Loucy (cell line): ENCODE measurements at regions not wholly inside any gene's neighbourhood (a gene's known extent, or its start where the extent isn't known, plus 50 kb on each side); places are given as distances from the start of the nearest gene placed in this dataset.
A peak's percentile ranks its signal among the peaks of the same experiment; 100 is the strongest.

Experiments used
- H2AFZ ChIP-seq: fragments of 200-600 bp; sonication (generic); 2 replicates; pipeline ENCODE4 v1.6.0; 2016; ENCODE audit warnings: antibody characterized with exemption, mild to moderate bottlenecking, low read length, moderate library complexity
- H3F3A ChIP-seq: fragments of 200-600 bp; 2 replicates; pipeline ENCODE4 v1.6.0; 2016; ENCODE audit warnings: antibody characterized with exemption, low read depth, mild to moderate bottlenecking
- H3K27me3 ChIP-seq: fragments of 200-600 bp; sonication (generic); 2 replicates; pipeline ENCODE4 v1.6.1; 2014; ENCODE audit warnings: low read length, mild to moderate bottlenecking; ENCODE audit not compliant: insufficient read depth, poor library complexity, severe bottlenecking
- H3K36me3 ChIP-seq: fragments of 200-600 bp; sonication (generic); 2 replicates; pipeline ENCODE4 v1.6.1; 2016; ENCODE audit warnings: low read length; ENCODE audit not compliant: insufficient read depth
- H3K4me1 ChIP-seq: fragments of 200-600 bp; sonication (generic); 2 replicates; pipeline ENCODE4 v1.5.1; 2014; ENCODE audit warnings: low read length, mild to moderate bottlenecking; ENCODE audit not compliant: insufficient read depth, poor library complexity, severe bottlenecking
- H3K4me2 ChIP-seq: fragments of 200-600 bp; sonication (generic); 2 replicates; pipeline ENCODE4 v1.6.0; 2014; ENCODE audit warnings: antibody characterized with exemption, low read length, low read depth, mild to moderate bottlenecking; ENCODE audit not compliant: poor library complexity, severe bottlenecking
- H3K4me3 ChIP-seq: fragments of 200-600 bp; sonication (generic); 2 replicates; pipeline ENCODE4 v1.5.1; 2014; ENCODE audit warnings: low read length, mild to moderate bottlenecking, mixed read lengths; ENCODE audit not compliant: poor library complexity, severe bottlenecking
- H3K79me2 ChIP-seq: fragments of 200-600 bp; sonication (generic); 2 replicates; pipeline ENCODE4 v1.6.1; 2014; ENCODE audit warnings: low read length; ENCODE audit not compliant: insufficient read depth
- H3K9ac ChIP-seq: fragments of 200-600 bp; sonication (generic); 2 replicates; pipeline ENCODE4 v1.6.0; 2014; ENCODE audit warnings: mild to moderate bottlenecking, low read depth, low read length, moderate library complexity; ENCODE audit not compliant: poor library complexity, severe bottlenecking
- H3K9me2 ChIP-seq: fragments of 200-600 bp; sonication (generic); replicated peaks from 2 replicates; pipeline ENCODE4 v1.6.1; 2016; ENCODE audit warnings: low read depth, low read length, mixed read lengths
- H3K9me3 ChIP-seq: fragments of 200-600 bp; sonication (generic); 2 replicates; pipeline ENCODE4 v1.6.1; 2014; ENCODE audit warnings: mild to moderate bottlenecking, antibody characterized with exemption, low read length, low read depth; ENCODE audit not compliant: insufficient read depth
- H4K20me1 ChIP-seq: fragments of 200-600 bp; sonication (generic); 2 replicates; pipeline ENCODE4 v1.6.0; 2014; ENCODE audit warnings: antibody characterized with exemption, low read length, mild to moderate bottlenecking; ENCODE audit not compliant: insufficient read depth, poor library complexity, severe bottlenecking
- EZH2phosphoT487 ChIP-seq: fragments of 200-600 bp; IDR thresholded peaks from 2 replicates; pipeline ENCODE4 v1.6.1; 2018; ENCODE audit warnings: antibody characterized with exemption, mild to moderate bottlenecking, moderate library complexity, borderline replicate concordance
- TF ChIP-seq, protein P1 (sequence below): fragments of 200-600 bp; sonication (generic); conservative IDR thresholded peaks from 2 replicates; pipeline ENCODE4 v1.5.1; 2014; ENCODE audit warnings: mild to moderate bottlenecking, antibody characterized with exemption, low read length

DNA sequence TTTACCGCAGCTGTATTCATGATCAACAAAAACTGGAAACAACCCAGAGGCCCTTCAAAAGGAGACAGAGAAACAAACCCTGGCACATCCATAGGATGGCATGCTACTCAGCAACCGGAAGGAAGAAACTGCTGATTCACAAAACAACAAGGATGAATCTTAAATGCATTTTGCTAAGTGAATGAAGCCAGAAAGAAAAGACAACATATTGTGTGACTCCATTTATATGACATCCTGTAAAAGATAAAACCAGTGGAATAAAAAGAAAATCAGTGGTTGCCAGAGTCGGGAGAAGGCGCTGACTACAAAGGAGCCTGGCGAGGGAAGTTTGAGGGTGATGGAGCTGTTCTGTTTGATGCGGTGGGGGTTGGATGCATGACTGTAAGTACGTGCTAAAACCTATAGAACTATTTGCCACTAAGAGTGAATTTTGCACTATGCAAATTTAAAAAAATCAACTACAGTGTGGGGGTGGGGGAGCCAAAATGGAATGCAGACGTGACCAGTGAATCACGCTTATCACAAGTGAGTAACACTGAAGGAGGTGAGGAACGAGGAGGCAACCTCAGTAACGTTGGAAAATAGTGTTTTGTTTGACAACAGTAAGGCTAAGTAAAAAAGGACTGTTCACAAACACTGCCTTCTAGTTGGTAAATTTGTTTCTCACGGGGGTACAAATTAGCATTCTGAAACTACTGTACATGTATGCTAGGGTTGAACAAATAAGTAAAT is 108.9 kb downstream of the INHBB start:
- Histone ChIP-seq H3K27me3 (no peaks in the 10 kb centered on the region), H3K36me3 (no peaks in the 10 kb centered on the region), H3K4me3 (no peak overlapping the region), H3K79me2 (no peaks in the 10 kb centered on the region), H4K20me1 (no peaks in the 10 kb centered on the region), H3K9me2 (no peaks in the 10 kb centered on the region), H2AFZ (no peak overlapping the region), H3F3A (no peaks in the 10 kb centered on the region), H3K4me2 (no peak overlapping the region), H3K4me1 (no peaks in the 10 kb centered on the region), H3K9ac (no peak overlapping the region), H3K9me3 (peaks cover 11% of the 10 kb centered on the region; the same call in 1 of the 2 replicates)
- no peak for TF ChIP-seq EZH2phosphoT487
- TF ChIP-seq, protein P1, sequence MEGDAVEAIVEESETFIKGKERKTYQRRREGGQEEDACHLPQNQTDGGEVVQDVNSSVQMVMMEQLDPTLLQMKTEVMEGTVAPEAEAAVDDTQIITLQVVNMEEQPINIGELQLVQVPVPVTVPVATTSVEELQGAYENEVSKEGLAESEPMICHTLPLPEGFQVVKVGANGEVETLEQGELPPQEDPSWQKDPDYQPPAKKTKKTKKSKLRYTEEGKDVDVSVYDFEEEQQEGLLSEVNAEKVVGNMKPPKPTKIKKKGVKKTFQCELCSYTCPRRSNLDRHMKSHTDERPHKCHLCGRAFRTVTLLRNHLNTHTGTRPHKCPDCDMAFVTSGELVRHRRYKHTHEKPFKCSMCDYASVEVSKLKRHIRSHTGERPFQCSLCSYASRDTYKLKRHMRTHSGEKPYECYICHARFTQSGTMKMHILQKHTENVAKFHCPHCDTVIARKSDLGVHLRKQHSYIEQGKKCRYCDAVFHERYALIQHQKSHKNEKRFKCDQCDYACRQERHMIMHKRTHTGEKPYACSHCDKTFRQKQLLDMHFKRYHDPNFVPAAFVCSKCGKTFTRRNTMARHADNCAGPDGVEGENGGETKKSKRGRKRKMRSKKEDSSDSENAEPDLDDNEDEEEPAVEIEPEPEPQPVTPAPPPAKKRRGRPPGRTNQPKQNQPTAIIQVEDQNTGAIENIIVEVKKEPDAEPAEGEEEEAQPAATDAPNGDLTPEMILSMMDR, result no peak

DNA sequence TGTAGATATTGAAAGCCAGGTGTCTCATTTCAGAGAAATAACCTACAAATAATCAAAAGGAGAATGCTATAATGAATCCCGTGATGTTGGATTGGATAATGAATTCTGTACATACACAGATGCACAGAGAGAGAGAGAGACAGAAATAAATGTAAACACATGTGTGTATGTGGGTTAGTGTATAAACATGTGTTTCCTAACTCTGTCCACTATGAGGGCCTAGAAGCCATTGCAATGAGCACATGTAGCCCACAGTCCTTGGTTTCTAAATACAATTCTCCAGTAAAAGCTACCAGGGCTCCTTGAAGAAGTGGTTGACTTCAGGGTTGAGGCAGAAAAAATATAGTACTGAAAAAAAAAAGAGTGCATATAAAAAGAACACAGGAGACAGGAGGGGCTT is 109.5 kb downstream of the INHBB start:
- Histone ChIP-seq H3K79me2 (no peaks in the 10 kb centered on the region), H3F3A (no peaks in the 10 kb centered on the region), H3K4me1 (no peaks in the 10 kb centered on the region), H3K9me2 (no peaks in the 10 kb centered on the region), H3K27me3 (no peaks in the 10 kb centered on the region), H3K36me3 (no peaks in the 10 kb centered on the region), H2AFZ (no peak overlapping the region), H3K4me3 (no peak overlapping the region), H3K9me3 (peaks cover 11% of the 10 kb centered on the region; the same call in 1 of the 2 replicates), H4K20me1 (no peaks in the 10 kb centered on the region), H3K4me2 (no peak overlapping the region), H3K9ac (no peak overlapping the region)
- TF ChIP-seq, protein P1, result no peak
- no peak for TF ChIP-seq EZH2phosphoT487

DNA sequence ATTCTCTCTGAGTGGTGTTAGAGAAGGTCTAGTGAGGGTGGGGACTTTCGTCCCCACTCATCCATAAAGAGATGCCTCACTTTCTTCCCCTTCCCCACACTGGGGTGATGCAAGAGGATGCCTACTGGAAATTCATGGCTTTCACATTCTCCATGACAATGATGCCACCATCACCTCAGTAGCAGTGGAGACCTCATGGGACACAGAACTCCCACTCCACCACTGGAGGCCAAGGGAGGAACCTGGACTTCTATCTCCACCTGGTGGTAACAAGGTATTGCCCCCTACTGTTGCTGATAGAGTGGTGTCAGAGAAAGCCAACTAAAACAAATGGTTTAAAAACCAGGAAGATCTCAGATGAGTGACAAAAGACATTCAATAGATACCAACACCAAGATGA is 110.9 kb downstream of the INHBB start:
- H3K4me2 ChIP-seq, result no peak overlapping the region
- H3K36me3 ChIP-seq, result no peaks in the 10 kb centered on the region
- no peaks in the 10 kb centered on the region for H3K4me1 ChIP-seq
- no peak overlapping the region for H2AFZ ChIP-seq
- no peaks in the 10 kb centered on the region for H3K27me3 ChIP-seq
- no peaks in the 10 kb centered on the region for H3K79me2 ChIP-seq
- no peak overlapping the region for H3K9ac ChIP-seq
- peaks cover 11% of the 10 kb centered on the region; the same call in 1 of the 2 replicates for H3K9me3 ChIP-seq
- H4K20me1 ChIP-seq, result no peaks in the 10 kb centered on the region
- no peak overlapping the region for H3K4me3 ChIP-seq
- H3K9me2 ChIP-seq, result no peaks in the 10 kb centered on the region
- no peaks in the 10 kb centered on the region for H3F3A ChIP-seq
- TF ChIP-seq EZH2phosphoT487, result no peak
- TF ChIP-seq, protein P1, result peak; percentile 16; the same call in 1 of the 2 replicates
